ENCODE measurements at regions not wholly inside any gene's neighbourhood (a gene's known extent, or its start where the extent isn't known, plus 50 kb on each side); places are given as distances from the start of the nearest gene placed in this dataset.
A peak's percentile ranks its signal among the peaks of the same experiment; 100 is the strongest.

GRCh38 chr6:27177485-27178406, 69.8 kb upstream of the PRSS16 start:
- TF ChIP-seq, protein P1, sequence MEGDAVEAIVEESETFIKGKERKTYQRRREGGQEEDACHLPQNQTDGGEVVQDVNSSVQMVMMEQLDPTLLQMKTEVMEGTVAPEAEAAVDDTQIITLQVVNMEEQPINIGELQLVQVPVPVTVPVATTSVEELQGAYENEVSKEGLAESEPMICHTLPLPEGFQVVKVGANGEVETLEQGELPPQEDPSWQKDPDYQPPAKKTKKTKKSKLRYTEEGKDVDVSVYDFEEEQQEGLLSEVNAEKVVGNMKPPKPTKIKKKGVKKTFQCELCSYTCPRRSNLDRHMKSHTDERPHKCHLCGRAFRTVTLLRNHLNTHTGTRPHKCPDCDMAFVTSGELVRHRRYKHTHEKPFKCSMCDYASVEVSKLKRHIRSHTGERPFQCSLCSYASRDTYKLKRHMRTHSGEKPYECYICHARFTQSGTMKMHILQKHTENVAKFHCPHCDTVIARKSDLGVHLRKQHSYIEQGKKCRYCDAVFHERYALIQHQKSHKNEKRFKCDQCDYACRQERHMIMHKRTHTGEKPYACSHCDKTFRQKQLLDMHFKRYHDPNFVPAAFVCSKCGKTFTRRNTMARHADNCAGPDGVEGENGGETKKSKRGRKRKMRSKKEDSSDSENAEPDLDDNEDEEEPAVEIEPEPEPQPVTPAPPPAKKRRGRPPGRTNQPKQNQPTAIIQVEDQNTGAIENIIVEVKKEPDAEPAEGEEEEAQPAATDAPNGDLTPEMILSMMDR (IDR thresholded peaks at IDR 0.05), result peak in 2 of 3 donors; percentile 14 to 22
- TF ChIP-seq POLR2A (IDR thresholded peaks at IDR 0.05) (no peak), EP300 (IDR thresholded peaks at IDR 0.05) (no peak)

Data from ovary (tissue), 3 donors.